ENCODE measurements at regions not wholly inside any gene's neighbourhood (a gene's known extent, or its start where the extent isn't known, plus 50 kb on each side); places are given as distances from the start of the nearest gene placed in this dataset.

- TF ChIP-seq CTCF (IDR thresholded peaks at IDR 0.05) = no peak
- no peak for TF ChIP-seq POLR2A (IDR thresholded peaks at IDR 0.05)
Measured at GRCh38 chr9:129430940-129431643, 189.8 kb downstream of the C9orf50 start.
